ENCODE measurements at regions not wholly inside any gene's neighbourhood (a gene's known extent, or its start where the extent isn't known, plus 50 kb on each side); places are given as distances from the start of the nearest gene placed in this dataset.

DNA sequence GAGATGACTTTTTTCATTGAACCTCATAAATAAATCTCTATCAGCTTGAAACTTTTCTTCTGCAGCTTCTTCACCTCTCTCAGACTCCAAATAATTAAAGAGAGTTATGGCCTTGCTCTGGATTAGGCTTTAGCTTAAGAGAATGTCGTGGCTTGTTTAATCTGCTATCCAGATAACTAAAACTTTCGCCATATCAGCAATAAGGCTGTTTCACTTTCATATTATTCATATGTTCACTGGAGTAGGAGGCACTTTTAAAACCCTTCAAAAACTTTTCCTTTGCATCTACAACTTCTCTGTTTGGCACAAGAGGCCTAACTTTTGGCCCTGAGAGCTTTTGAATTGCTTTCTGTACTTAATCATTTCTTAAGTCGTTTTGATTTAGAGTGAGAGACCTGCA lies 386.9 kb upstream of the FAM174A start:
- no peaks in the 10 kb centered on the region for H4K20me1 ChIP-seq (ENCODE audit: control insufficient read depth, insufficient read depth, insufficient read length)
- H3K4me1 ChIP-seq (ENCODE audit: insufficient read depth, low read length) = no peaks in the 10 kb centered on the region
- no peak overlapping the region for H3K23ac ChIP-seq (ENCODE audit: insufficient read length, low read depth, low read length)
- no peak overlapping the region for H4K5ac ChIP-seq (ENCODE audit: insufficient read length, low read depth, low read length)
- H3K23me2 ChIP-seq (ENCODE audit: insufficient read length, low read depth, low read length, poor library complexity, severe bottlenecking) = no peaks in the 10 kb centered on the region
- H3K79me2 ChIP-seq (ENCODE audit: insufficient read depth, low read length) = no peaks in the 10 kb centered on the region
- no peaks in the 10 kb centered on the region for H3K9me3 ChIP-seq (ENCODE audit: control insufficient read depth, low read depth, low read length)
- H3K27me3 Mint-ChIP-seq (ENCODE audit: low read depth) = no peaks in the 10 kb centered on the region
- DNase-seq = no peak
- no peaks in the 10 kb centered on the region for H3K4me1 Mint-ChIP-seq
- no peak overlapping the region for H2BK12ac ChIP-seq (ENCODE audit: insufficient read length, low read depth, low read length)
- no peak overlapping the region for H3T11ph ChIP-seq (ENCODE audit: low read length)
- no peak overlapping the region for H3K18ac ChIP-seq (ENCODE audit: insufficient read length, low read depth, low read length)
- H3K9me3 Mint-ChIP-seq = no peaks in the 10 kb centered on the region
- H3K4me2 ChIP-seq (ENCODE audit: insufficient read depth, insufficient read length, low read length) = no peak overlapping the region
- H4K8ac ChIP-seq (replicated peaks; ENCODE audit: insufficient read length, low read depth, low read length) = no peak overlapping the region
- no peaks in the 10 kb centered on the region for H3K36me3 Mint-ChIP-seq (ENCODE audit: insufficient read depth in 1 of 3, low read depth in 3 of 3)
- no peaks in the 10 kb centered on the region for H3K27me3 ChIP-seq (ENCODE audit: insufficient read depth, low read length)
- H4K91ac ChIP-seq (ENCODE audit: insufficient read length, low read depth, low read length) = no peak overlapping the region
- H3K14ac ChIP-seq (ENCODE audit: insufficient read depth, low read length) = no peak overlapping the region
- H2BK5ac ChIP-seq (ENCODE audit: insufficient read length, low read length) = no peak overlapping the region
- no peak overlapping the region for H3K9ac ChIP-seq (ENCODE audit: extremely low read depth, insufficient read length, low read length)
- no peak overlapping the region for H3K4ac ChIP-seq (ENCODE audit: low read depth, low read length)
- H2AFZ ChIP-seq (ENCODE audit: low read length) = no peak overlapping the region
- TF ChIP-seq, protein P1, sequence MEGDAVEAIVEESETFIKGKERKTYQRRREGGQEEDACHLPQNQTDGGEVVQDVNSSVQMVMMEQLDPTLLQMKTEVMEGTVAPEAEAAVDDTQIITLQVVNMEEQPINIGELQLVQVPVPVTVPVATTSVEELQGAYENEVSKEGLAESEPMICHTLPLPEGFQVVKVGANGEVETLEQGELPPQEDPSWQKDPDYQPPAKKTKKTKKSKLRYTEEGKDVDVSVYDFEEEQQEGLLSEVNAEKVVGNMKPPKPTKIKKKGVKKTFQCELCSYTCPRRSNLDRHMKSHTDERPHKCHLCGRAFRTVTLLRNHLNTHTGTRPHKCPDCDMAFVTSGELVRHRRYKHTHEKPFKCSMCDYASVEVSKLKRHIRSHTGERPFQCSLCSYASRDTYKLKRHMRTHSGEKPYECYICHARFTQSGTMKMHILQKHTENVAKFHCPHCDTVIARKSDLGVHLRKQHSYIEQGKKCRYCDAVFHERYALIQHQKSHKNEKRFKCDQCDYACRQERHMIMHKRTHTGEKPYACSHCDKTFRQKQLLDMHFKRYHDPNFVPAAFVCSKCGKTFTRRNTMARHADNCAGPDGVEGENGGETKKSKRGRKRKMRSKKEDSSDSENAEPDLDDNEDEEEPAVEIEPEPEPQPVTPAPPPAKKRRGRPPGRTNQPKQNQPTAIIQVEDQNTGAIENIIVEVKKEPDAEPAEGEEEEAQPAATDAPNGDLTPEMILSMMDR (conservative IDR thresholded peaks at IDR 0.05) = no peak
- no peak overlapping the region for H2AK5ac ChIP-seq (ENCODE audit: insufficient read length, low read length)
- H3K56ac ChIP-seq (ENCODE audit: insufficient read length, low read depth, low read length) = no peak overlapping the region
- H2BK15ac ChIP-seq (ENCODE audit: low read depth, low read length) = no peak overlapping the region
- no peak overlapping the region for H2BK120ac ChIP-seq (ENCODE audit: low read depth, low read length, poor library complexity, severe bottlenecking)
- no peak overlapping the region for H3K27ac Mint-ChIP-seq
- H2BK20ac ChIP-seq (ENCODE audit: low read depth, low read length, poor library complexity, severe bottlenecking) = no peak overlapping the region
- WGBS (ENCODE audit: extremely low coverage, insufficient read length, low lambda C conversion rate) = no CpG with 5 or more reads among the region's 3 CpGs
- H3K4me3 Mint-ChIP-seq = no peak overlapping the region
- no peak overlapping the region for H3K27ac ChIP-seq (ENCODE audit: insufficient read length, low read depth, low read length)
- H3K79me1 ChIP-seq (ENCODE audit: insufficient read depth, low read depth, low read length, poor library complexity, severe bottlenecking) = no peaks in the 10 kb centered on the region
